ENCODE measurements at regions not wholly inside any gene's neighbourhood (a gene's known extent, or its start where the extent isn't known, plus 50 kb on each side); places are given as distances from the start of the nearest gene placed in this dataset.

DNA sequence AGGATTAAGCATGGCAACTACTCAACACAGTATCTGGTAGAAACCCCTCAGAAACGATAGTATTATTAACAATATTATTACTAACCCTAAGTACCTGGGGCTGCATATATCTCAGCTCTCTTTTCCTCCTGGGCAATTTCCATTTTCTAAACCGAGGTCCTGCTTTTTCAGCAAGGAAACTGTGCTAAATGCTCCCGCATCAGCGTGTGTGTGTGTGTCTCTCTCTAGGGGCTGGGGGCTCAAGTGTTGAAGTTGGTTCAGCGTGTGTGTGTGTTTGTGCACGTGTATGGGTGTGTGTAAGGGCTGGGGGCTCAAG is 169.3 kb upstream of the MAF start:
- TF ChIP-seq POLR2AphosphoS5 (IDR thresholded peaks at IDR 0.05; ENCODE audit: low read depth, low read length) (no peak), POLR2A (IDR thresholded peaks at IDR 0.05; ENCODE audit: low read depth, low read length) (no peak), TAF1 (IDR thresholded peaks at IDR 0.05; ENCODE audit: low read depth, low read length) (no peak), PAX5 (IDR thresholded peaks at IDR 0.05; ENCODE audit: insufficient read depth, low read length, severe bottlenecking) (no peak), POU2F2 (IDR thresholded peaks at IDR 0.05; ENCODE audit: low read depth, low read length) (no peak), SPI1 (IDR thresholded peaks at IDR 0.05; ENCODE audit: low read depth, low read length) (no peak)
